Fibroblast of pulmonary artery (primary cell): ENCODE measurements at regions not wholly inside any gene's neighbourhood (a gene's known extent, or its start where the extent isn't known, plus 50 kb on each side); places are given as distances from the start of the nearest gene placed in this dataset.

Experiments
- DNase-seq: peaks from one replicate; pipeline ENCODE4 v3.0.0-alpha.2; 2010; ENCODE audit warnings: low read depth
- H3K4me3 ChIP-seq: replicated peaks from 2 replicates; pipeline ENCODE4 v1.5.1; 2011; ENCODE audit warnings: low read depth, mild to moderate bottlenecking, control low read depth, low read length, moderate library complexity
- CTCF ChIP-seq: IDR thresholded peaks from 2 replicates; pipeline ENCODE4 v1.5.1; 2011; ENCODE audit warnings: mild to moderate bottlenecking, control low read depth, low read length, inconsistent platforms; ENCODE audit errors: missing control alignments

DNA sequence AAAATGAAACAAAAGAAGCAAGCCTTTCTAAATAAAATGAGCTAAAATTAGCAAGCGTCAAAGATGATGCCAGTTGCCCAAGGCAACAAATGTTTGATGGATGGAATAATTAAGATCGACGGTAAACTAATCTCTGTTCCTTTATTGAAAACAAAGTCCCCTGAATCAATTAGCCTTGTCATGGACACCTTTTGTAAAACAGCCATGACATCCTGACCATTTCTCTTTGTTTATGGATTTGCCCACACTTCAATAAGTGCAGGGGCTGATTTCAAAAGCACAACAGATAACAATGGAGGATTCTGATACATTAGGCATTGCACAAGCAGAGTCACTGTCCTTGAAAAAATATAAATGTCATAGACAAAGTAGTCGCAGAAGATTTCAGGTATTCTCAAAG lies 160.1 kb upstream of the HNRNPA3 start:
- H3K4me3 ChIP-seq = no peak overlapping the region
- no peak for DNase-seq
- TF ChIP-seq CTCF = no peak

DNA sequence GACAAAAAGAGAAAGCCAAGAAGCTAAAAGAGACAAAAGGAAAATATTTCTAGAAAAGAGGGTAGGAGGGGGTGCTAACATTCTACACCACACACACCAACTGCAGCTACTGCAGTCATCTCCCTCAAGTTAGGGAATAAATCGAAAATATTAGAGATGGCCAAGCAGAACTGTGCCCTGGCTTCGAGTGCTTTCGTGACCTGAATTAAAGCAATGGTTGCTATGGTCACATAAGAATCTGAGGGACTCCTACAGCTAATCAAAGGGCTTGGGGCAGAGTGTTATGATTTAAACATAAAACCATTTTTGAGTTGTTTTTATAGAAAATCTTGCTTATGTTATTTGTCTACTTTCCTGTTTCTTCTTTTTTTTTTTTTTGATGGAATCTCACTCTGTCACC lies 159.6 kb upstream of the HNRNPA3 start:
- H3K4me3 ChIP-seq = no peak overlapping the region
- TF ChIP-seq CTCF = no peak
- DNase-seq = no peak

DNA sequence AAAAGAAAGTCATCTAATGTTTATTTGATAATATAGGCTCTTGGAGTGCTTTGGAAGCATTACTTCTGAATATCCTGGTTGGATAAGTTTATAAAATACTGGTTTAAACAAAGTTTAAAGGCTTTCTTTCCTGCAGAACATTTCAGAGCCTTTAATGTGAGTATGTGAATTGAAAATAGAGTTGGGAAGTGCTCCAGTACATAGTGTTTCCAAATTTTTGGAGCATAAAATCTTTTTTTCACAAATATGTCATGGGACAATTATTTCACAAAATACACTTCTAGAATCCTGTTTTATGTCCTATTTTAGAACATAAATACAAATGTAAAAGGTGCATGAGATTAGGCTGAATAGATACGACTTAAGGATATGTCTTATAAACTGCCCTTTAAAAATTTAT lies 158.9 kb upstream of the HNRNPA3 start:
- H3K4me3 ChIP-seq = no peak overlapping the region
- no peak for TF ChIP-seq CTCF
- no peak for DNase-seq

- H3K4me3 ChIP-seq = no peak overlapping the region
- TF ChIP-seq CTCF = no peak
- no peak for DNase-seq
These were observed 156.1 kb upstream of the HNRNPA3 start for GRCh38 chr2:177056481-177056929.

- DNase-seq = no peak
- no peak for TF ChIP-seq CTCF
These were observed 153.8 kb upstream of the HNRNPA3 start for GRCh38 chr2:177058747-177059146.

DNA sequence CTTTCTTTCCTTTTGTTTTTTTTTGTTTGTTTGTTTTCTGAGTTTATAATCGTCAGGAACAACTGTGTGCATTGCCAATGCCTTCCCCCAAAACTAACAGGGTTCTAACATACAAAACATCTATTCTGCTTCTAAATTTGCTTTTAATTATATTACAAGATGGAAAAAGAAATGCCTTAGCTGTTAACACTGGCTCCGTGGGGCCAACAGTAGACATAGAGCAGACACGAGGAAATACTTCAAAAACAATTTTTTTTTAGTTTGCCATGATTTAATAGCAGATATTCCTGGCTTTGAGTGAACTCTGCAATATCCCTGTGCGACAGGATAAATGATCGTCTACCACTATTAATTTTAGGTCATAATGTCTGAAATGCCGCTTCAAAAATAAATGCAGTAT lies 153.3 kb upstream of the HNRNPA3 start:
- no peak for TF ChIP-seq CTCF
- DNase-seq = no peak
- no peak overlapping the region for H3K4me3 ChIP-seq

More at GRCh38 chr2:177058747-177059146, 153.8 kb upstream of the HNRNPA3 start:
- H3K4me3 ChIP-seq = no peak overlapping the region

- no peak for TF ChIP-seq CTCF
- no peak for DNase-seq
- H3K4me3 ChIP-seq = no peak overlapping the region
These were observed 149.3 kb upstream of the HNRNPA3 start for GRCh38 chr2:177063331-177063730.
